ENCODE measurements at regions not wholly inside any gene's neighbourhood (a gene's known extent, or its start where the extent isn't known, plus 50 kb on each side); places are given as distances from the start of the nearest gene placed in this dataset.
"Not testable (repeated sequence)": the region's sequence is repeated elsewhere in the genome, so short reads cannot be mapped to it uniquely, and the experiment has no call there.

DNA sequence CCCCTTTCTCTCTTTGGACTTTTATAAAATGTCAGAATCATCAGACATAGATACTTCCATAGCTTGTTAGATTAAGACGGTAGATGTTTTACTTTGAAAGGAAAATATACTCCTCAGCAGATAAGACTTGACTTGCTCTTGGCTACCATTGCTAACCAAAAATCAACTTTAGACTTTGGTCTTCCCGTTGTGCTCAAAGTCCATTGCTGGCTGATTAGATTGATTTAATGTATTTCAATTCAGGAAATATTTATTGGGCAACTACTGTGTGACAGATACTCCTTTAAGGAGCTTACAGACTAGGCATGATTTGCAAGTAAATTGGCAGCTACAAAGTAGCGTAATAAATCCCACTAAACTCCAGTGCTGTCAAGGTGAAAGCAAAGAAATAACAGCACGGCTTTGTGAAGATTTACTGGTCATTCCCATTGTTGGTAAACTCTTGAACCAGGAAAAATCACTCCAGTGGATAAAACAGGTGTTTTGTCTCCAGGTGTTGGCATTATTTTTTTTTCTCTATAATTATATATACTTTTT, 95.7 kb upstream of the ARMC3 start:
- WGBS, 2 donors = 91 to 95% methylated on average over 4 of the region's 4 CpGs
- H3K9me3 ChIP-seq (ENCODE audit: control insufficient read depth in 4 of 4, insufficient read depth in 3 of 4, low read length in 3 of 4) = no peaks in the 10 kb centered on the region
- no peaks in the 10 kb centered on the region for H3K27me3 ChIP-seq (ENCODE audit: control insufficient read depth in 3 of 3, insufficient read depth in 3 of 3, low read length in 2 of 3)
- H3K36me3 ChIP-seq (ENCODE audit: control insufficient read depth in 4 of 4, insufficient read depth in 4 of 4, low read length in 4 of 4) = no peaks in the 10 kb centered on the region
- no peak overlapping the region for H3K4me3 ChIP-seq
- DNase-seq (no peak), ATAC-seq (ENCODE audit: insufficient read depth, low FRiP score) (no peak)
- no peak overlapping the region for H3K9ac ChIP-seq (ENCODE audit: insufficient read depth in 1 of 2, low read length in 2 of 2)
- TF ChIP-seq, protein P1, sequence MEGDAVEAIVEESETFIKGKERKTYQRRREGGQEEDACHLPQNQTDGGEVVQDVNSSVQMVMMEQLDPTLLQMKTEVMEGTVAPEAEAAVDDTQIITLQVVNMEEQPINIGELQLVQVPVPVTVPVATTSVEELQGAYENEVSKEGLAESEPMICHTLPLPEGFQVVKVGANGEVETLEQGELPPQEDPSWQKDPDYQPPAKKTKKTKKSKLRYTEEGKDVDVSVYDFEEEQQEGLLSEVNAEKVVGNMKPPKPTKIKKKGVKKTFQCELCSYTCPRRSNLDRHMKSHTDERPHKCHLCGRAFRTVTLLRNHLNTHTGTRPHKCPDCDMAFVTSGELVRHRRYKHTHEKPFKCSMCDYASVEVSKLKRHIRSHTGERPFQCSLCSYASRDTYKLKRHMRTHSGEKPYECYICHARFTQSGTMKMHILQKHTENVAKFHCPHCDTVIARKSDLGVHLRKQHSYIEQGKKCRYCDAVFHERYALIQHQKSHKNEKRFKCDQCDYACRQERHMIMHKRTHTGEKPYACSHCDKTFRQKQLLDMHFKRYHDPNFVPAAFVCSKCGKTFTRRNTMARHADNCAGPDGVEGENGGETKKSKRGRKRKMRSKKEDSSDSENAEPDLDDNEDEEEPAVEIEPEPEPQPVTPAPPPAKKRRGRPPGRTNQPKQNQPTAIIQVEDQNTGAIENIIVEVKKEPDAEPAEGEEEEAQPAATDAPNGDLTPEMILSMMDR (IDR thresholded peaks at IDR 0.05; ENCODE audit: control extremely low read depth, extremely low read depth) = no peak
- no peak overlapping the region for H3K27ac ChIP-seq (ENCODE audit: low read depth in 1 of 2, low read length in 1 of 2)
- peaks cover 0 to 4% (median 0%) of the 10 kb centered on the region in 5 donors for H3K4me1 ChIP-seq (ENCODE audit: control insufficient read depth in 5 of 5, insufficient read depth in 5 of 5, low read length in 5 of 5)

DNA sequence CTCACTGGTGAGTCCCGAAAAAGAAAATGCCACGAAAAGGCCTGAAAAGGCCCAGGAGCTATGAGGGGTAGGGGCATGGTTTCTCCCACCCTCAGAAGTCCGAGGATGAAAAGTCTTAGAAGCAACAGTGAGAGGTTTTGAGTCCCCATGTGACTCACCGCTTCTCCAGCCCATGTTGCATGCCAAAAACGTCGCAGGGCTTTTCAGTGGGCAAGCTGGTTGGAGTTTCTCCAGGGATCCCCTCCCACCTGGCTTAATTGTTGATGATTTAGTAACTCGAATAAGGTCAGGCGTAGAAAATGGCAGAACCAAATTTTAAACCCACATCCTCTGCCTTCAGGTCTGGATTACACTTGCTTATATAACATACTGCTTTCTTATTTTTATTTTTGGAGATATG, 96.3 kb upstream of the ARMC3 start:
- Histone ChIP-seq H3K27ac (ENCODE audit: low read depth in 1 of 2, low read length in 1 of 2) (no peak overlapping the region), H3K27me3 (ENCODE audit: control insufficient read depth in 3 of 3, insufficient read depth in 3 of 3, low read length in 2 of 3) (no peaks in the 10 kb centered on the region), H3K4me3 (no peak overlapping the region), H3K9ac (ENCODE audit: insufficient read depth in 1 of 2, low read length in 2 of 2) (no peak overlapping the region), H3K9me3 (ENCODE audit: control insufficient read depth in 4 of 4, insufficient read depth in 3 of 4, low read length in 3 of 4) (no peaks in the 10 kb centered on the region), H3K36me3 (ENCODE audit: control insufficient read depth in 4 of 4, insufficient read depth in 4 of 4, low read length in 4 of 4) (no peaks in the 10 kb centered on the region), H3K4me1 (ENCODE audit: control insufficient read depth in 5 of 5, insufficient read depth in 5 of 5, low read length in 5 of 5) (peaks cover 0 to 4% (median 0%) of the 10 kb centered on the region in 5 donors)
- no peak for ATAC-seq (ENCODE audit: insufficient read depth, low FRiP score)
- no peak for DNase-seq
- TF ChIP-seq, protein P1 (IDR thresholded peaks at IDR 0.05; ENCODE audit: control extremely low read depth, extremely low read depth) = no peak
- WGBS, 2 donors = 89 to 95% methylated on average over 8 of the region's 8 CpGs

DNA sequence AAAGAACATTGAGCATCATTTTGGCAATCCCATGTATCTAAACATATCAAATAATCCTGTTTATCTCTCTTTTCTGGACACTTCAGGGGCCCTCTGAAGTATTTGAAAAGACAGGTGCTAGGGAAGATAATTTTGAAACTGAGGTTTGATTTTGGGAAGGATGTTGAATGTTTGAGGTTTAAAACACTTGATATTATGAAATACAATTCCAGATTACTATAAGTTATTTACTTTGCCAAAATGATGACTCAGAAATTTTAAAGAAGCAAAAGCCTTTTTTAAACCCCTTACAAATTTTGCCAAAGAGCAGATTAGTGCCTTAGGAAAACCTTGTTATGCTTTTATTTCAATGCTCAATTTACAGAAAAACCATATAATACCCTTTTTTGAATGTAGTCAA, 99.1 kb upstream of the ARMC3 start:
- not testable (repeated sequence) for H3K27me3 ChIP-seq (ENCODE audit: control insufficient read depth in 3 of 3, insufficient read depth in 3 of 3, low read length in 2 of 3)

DNA sequence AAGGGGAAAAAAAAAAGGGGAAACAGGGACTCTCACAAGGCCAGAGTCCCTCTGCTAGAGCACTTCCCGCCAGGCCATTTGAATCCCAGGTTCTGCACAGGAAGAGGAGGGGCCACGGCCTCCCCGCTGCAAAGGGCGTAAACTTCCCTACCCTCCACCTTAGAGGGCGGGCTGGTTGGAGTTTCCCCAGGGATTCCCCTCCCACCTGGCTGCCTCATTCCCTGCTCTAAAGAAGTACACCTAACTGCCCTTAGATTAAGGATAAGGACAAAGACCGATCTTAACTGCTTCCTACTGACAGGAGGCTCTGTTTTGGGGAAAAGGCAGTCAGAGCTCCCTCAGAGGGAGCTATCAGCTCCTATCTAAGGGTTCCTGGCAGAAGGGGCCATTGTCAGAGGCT, 102.0 kb upstream of the ARMC3 start:
- H3K9ac ChIP-seq (ENCODE audit: insufficient read depth in 1 of 2, low read length in 2 of 2) = no peak overlapping the region
- H3K4me1 ChIP-seq (ENCODE audit: control insufficient read depth in 5 of 5, insufficient read depth in 5 of 5, low read length in 5 of 5) = peaks cover 0 to 2% (median 0%) of the 10 kb centered on the region in 5 donors
- H3K27me3 ChIP-seq (ENCODE audit: control insufficient read depth in 3 of 3, insufficient read depth in 3 of 3, low read length in 2 of 3) = no peaks in the 10 kb centered on the region
- no peaks in the 10 kb centered on the region for H3K9me3 ChIP-seq (ENCODE audit: control insufficient read depth in 4 of 4, insufficient read depth in 3 of 4, low read length in 3 of 4)
- H3K36me3 ChIP-seq (ENCODE audit: control insufficient read depth in 4 of 4, insufficient read depth in 4 of 4, low read length in 4 of 4) = no peaks in the 10 kb centered on the region
- no peak overlapping the region for H3K27ac ChIP-seq (ENCODE audit: low read depth in 1 of 2, low read length in 1 of 2)
- DNase-seq = no peak
- WGBS, 2 donors = 78 to 79% methylated on average over 6 of the region's 6 CpGs
- TF ChIP-seq, protein P1 (IDR thresholded peaks at IDR 0.05; ENCODE audit: control extremely low read depth, extremely low read depth) = no peak
- ATAC-seq (ENCODE audit: insufficient read depth, low FRiP score) = no peak
- no peak overlapping the region for H3K4me3 ChIP-seq

More for the DNA sequence above, 99.1 kb upstream of the ARMC3 start:
- not testable (repeated sequence) for H3K4me1 ChIP-seq (ENCODE audit: control insufficient read depth in 5 of 5, insufficient read depth in 5 of 5, low read length in 5 of 5); H3K9me3 ChIP-seq (ENCODE audit: control insufficient read depth in 4 of 4, insufficient read depth in 3 of 4, low read length in 3 of 4); H3K9ac ChIP-seq (ENCODE audit: insufficient read depth in 1 of 2, low read length in 2 of 2); H3K36me3 ChIP-seq (ENCODE audit: control insufficient read depth in 4 of 4, insufficient read depth in 4 of 4, low read length in 4 of 4); DNase-seq; ATAC-seq (ENCODE audit: insufficient read depth, low FRiP score); H3K27ac ChIP-seq (ENCODE audit: low read depth in 1 of 2, low read length in 1 of 2); H3K4me3 ChIP-seq

Data from lung (tissue), 11 donors.